Ishikawa (cell line): ENCODE measurements at regions not wholly inside any gene's neighbourhood (a gene's known extent, or its start where the extent isn't known, plus 50 kb on each side); places are given as distances from the start of the nearest gene placed in this dataset.

Experiments used
- CEBPB ChIP-seq: IDR thresholded peaks from 2 replicates; pipeline ENCODE4 v1.6.1; 2012
- CREB1 ChIP-seq: IDR thresholded peaks from 2 replicates; pipeline ENCODE4 v1.6.1; 2012; ENCODE audit warnings: low read depth
- EGR1 ChIP-seq: IDR thresholded peaks from 2 replicates; pipeline ENCODE4 v1.6.1; 2012
- EP300 ChIP-seq: IDR thresholded peaks from 2 replicates; pipeline ENCODE4 v1.6.1; 2012; ENCODE audit warnings: borderline replicate concordance
- FOXM1 ChIP-seq: IDR thresholded peaks from 2 replicates; pipeline ENCODE4 v1.6.1; 2012; ENCODE audit warnings: low read depth, borderline replicate concordance
- NFIC ChIP-seq: IDR thresholded peaks from 2 replicates; pipeline ENCODE4 v1.6.1; 2012
- RAD21 ChIP-seq: IDR thresholded peaks from 2 replicates; pipeline ENCODE4 v1.6.1; 2012; ENCODE audit warnings: low read depth
- TAF1 ChIP-seq: IDR thresholded peaks from 2 replicates; pipeline ENCODE4 v1.6.1; 2012; ENCODE audit warnings: low read depth, mild to moderate bottlenecking
- TCF12 ChIP-seq: IDR thresholded peaks from 2 replicates; pipeline ENCODE4 v1.6.1; 2012; ENCODE audit warnings: low read depth
- TEAD4 ChIP-seq: IDR thresholded peaks from 2 replicates; pipeline ENCODE4 v1.6.1; 2012
- USF1 ChIP-seq: IDR thresholded peaks from 2 replicates; pipeline ENCODE4 v1.6.1; 2012
- YY1 ChIP-seq: IDR thresholded peaks from 2 replicates; pipeline ENCODE4 v1.6.1; 2012; ENCODE audit warnings: low read depth
- ZBTB7A ChIP-seq: IDR thresholded peaks from 2 replicates; pipeline ENCODE4 v1.6.1; 2012; ENCODE audit warnings: low read depth
- TF ChIP-seq, protein P1 (sequence below): IDR thresholded peaks from 2 replicates; pipeline ENCODE4 v1.6.1; 2012
- TF ChIP-seq, protein P2 (sequence below): IDR thresholded peaks from 2 replicates; pipeline ENCODE4 v1.6.1; 2012; ENCODE audit warnings: low read depth, mild to moderate bottlenecking

GRCh38 chr2:58972737-58973136 is 731.6 kb upstream of the FANCL start:
- TF ChIP-seq ZBTB7A: no peak
- no peak for TF ChIP-seq RAD21
- TF ChIP-seq YY1: no peak
- TF ChIP-seq, protein P1, sequence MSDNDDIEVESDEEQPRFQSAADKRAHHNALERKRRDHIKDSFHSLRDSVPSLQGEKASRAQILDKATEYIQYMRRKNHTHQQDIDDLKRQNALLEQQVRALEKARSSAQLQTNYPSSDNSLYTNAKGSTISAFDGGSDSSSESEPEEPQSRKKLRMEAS: no peak
- TF ChIP-seq TAF1: no peak

DNA sequence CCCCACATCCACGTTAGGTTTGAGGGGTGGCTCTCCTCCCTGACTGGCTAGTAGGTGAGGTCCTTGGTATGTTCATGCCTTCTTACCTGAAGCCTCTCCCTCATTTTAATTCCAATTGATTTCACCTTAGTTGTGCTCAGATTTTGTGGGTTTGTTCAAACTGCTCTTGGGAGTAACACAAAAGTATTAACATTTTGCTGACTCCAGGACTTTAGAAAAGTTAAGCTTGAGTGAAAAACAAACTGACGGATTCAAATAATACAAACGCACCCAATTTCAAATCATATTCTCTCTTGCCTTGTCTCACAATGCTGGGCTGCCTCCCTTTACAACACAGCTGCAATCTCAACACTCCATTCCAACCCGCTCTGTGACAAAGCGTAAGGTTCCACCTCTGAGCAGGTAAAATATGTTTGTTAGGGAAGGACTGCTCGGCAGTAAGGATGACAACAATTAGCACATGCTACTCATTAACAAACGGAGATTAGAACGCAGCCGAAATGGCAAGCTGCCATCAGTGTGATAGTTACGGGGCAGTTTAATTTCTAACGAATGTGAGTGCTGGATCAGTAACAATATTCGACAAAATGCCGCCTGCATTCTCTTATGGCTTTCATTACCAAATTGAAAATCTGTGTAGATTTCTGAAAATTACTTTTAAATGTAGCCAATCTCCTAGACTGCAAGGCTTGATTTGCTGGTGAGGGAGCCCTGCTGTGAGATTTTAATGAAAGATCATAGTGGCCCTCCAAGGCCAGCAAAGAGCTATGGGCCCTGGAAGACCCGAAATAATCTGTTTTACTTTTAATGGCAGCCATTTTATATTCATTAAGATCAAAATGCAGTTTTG is 730.6 kb upstream of the FANCL start:
- TF ChIP-seq, protein P2, sequence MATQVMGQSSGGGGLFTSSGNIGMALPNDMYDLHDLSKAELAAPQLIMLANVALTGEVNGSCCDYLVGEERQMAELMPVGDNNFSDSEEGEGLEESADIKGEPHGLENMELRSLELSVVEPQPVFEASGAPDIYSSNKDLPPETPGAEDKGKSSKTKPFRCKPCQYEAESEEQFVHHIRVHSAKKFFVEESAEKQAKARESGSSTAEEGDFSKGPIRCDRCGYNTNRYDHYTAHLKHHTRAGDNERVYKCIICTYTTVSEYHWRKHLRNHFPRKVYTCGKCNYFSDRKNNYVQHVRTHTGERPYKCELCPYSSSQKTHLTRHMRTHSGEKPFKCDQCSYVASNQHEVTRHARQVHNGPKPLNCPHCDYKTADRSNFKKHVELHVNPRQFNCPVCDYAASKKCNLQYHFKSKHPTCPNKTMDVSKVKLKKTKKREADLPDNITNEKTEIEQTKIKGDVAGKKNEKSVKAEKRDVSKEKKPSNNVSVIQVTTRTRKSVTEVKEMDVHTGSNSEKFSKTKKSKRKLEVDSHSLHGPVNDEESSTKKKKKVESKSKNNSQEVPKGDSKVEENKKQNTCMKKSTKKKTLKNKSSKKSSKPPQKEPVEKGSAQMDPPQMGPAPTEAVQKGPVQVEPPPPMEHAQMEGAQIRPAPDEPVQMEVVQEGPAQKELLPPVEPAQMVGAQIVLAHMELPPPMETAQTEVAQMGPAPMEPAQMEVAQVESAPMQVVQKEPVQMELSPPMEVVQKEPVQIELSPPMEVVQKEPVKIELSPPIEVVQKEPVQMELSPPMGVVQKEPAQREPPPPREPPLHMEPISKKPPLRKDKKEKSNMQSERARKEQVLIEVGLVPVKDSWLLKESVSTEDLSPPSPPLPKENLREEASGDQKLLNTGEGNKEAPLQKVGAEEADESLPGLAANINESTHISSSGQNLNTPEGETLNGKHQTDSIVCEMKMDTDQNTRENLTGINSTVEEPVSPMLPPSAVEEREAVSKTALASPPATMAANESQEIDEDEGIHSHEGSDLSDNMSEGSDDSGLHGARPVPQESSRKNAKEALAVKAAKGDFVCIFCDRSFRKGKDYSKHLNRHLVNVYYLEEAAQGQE: no peak
- TF ChIP-seq, protein P1: no peak
- TF ChIP-seq TCF12: no peak
- TF ChIP-seq YY1: no peak
- TF ChIP-seq TEAD4: no peak
- TF ChIP-seq EGR1: no peak
- no peak for TF ChIP-seq RAD21
- no peak for TF ChIP-seq FOXM1
- TF ChIP-seq EP300: no peak
- TF ChIP-seq CREB1: no peak
- TF ChIP-seq NFIC: no peak
- TF ChIP-seq CEBPB: no peak
- no peak for TF ChIP-seq ZBTB7A
- TF ChIP-seq USF1: no peak
- no peak for TF ChIP-seq TAF1

- TF ChIP-seq CREB1: no peak
- no peak for TF ChIP-seq CEBPB
- no peak for TF ChIP-seq TEAD4
- TF ChIP-seq NFIC: no peak
- no peak for TF ChIP-seq FOXM1
- TF ChIP-seq, protein P1: no peak
- no peak for TF ChIP-seq USF1
- no peak for TF ChIP-seq YY1
- TF ChIP-seq, protein P2: no peak
- TF ChIP-seq TCF12: no peak
- TF ChIP-seq EGR1: no peak
- no peak for TF ChIP-seq ZBTB7A
- no peak for TF ChIP-seq EP300
- TF ChIP-seq RAD21: no peak
- TF ChIP-seq TAF1: no peak
Observed at GRCh38 chr2:58970365-58970764, 729.2 kb upstream of the FANCL start.

DNA sequence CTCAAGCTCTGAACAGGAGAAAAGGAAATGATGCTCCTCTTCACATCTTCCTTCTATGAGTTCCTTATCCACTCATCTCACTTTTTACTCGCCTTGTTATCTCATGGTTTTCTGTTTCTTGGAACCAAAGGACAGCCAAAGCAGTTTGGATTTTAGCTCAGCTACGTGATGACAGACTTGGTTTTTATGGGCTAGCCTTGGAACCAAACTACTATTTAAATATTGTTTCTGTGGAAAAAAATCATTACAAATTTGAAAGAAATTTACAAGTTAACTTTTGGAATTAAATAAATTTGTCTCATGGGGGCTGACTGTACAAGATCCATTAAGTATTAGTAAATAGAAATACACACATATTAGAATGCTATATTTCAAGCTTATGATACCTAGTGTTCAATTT is 727.8 kb upstream of the FANCL start:
- no peak for TF ChIP-seq EGR1
- no peak for TF ChIP-seq RAD21
- no peak for TF ChIP-seq TCF12
- no peak for TF ChIP-seq CREB1
- TF ChIP-seq, protein P2: no peak
- no peak for TF ChIP-seq TEAD4
- TF ChIP-seq YY1: no peak
- no peak for TF ChIP-seq USF1
- TF ChIP-seq CEBPB: no peak
- TF ChIP-seq TAF1: no peak
- TF ChIP-seq NFIC: no peak
- TF ChIP-seq EP300: no peak
- TF ChIP-seq FOXM1: no peak
- TF ChIP-seq, protein P1: no peak
- no peak for TF ChIP-seq ZBTB7A
